ENCODE measurements at regions not wholly inside any gene's neighbourhood (a gene's known extent, or its start where the extent isn't known, plus 50 kb on each side); places are given as distances from the start of the nearest gene placed in this dataset.
"Not testable (repeated sequence)": the region's sequence is repeated elsewhere in the genome, so short reads cannot be mapped to it uniquely, and the experiment has no call there.

GRCh38 chr1:121573881-121574504 is 389.2 kb downstream of the SRGAP2C start:
- peak; percentile 46 for DNase-seq (ENCODE audit: low spot score)

GRCh38 chr1:121574505-121574899 is 389.7 kb downstream of the SRGAP2C start:
- DNase-seq (ENCODE audit: low spot score): not testable (repeated sequence)

GRCh38 chr1:121582898-121583297 is 398.1 kb downstream of the SRGAP2C start:
- not testable (repeated sequence) for DNase-seq (ENCODE audit: low spot score)

- no peak for DNase-seq (ENCODE audit: low spot score)
Measured at GRCh38 chr1:121586369-121587229, 401.8 kb downstream of the SRGAP2C start.

- no peak for DNase-seq (ENCODE audit: low spot score)
Measured at GRCh38 chr1:121587230-121587569, 402.4 kb downstream of the SRGAP2C start.

- peak; percentile 38 for DNase-seq (ENCODE audit: low spot score)
Measured at GRCh38 chr1:121587777-121588176, 403.0 kb downstream of the SRGAP2C start.

GRCh38 chr1:121594096-121594495 is 409.3 kb downstream of the SRGAP2C start:
- no peak for DNase-seq (ENCODE audit: low spot score)

GRCh38 chr1:121595089-121595488 is 410.3 kb downstream of the SRGAP2C start:
- DNase-seq (ENCODE audit: low spot score): no peak

GRCh38 chr1:121604843-121605444 is 420.2 kb downstream of the SRGAP2C start:
- DNase-seq (ENCODE audit: low spot score): not testable (repeated sequence)

GRCh38 chr1:121607499-121607898 is 422.7 kb downstream of the SRGAP2C start:
- DNase-seq (ENCODE audit: low spot score): not testable (repeated sequence)
